WERI-Rb-1 (cell line): ENCODE measurements at regions not wholly inside any gene's neighbourhood (a gene's known extent, or its start where the extent isn't known, plus 50 kb on each side); places are given as distances from the start of the nearest gene placed in this dataset.

Source experiments
- DNase-seq: peaks from one replicate; pipeline ENCODE4 v3.0.0-alpha.2; 2020
- H3K27ac ChIP-seq: fragments of 250-450 bp; sonication (Bioruptor Pico); 2 replicates; pipeline ENCODE4 v1.5.1; 2020; ENCODE audit warnings: mild to moderate bottlenecking, moderate library complexity
- H3K27me3 ChIP-seq: fragments of 250-450 bp; sonication (Bioruptor Pico); 2 replicates; pipeline ENCODE4 v1.5.1; 2021; ENCODE audit warnings: mild to moderate bottlenecking, low read depth, moderate library complexity; ENCODE audit not compliant: insufficient read depth, severe bottlenecking
- H3K36me3 ChIP-seq: fragments of 250-450 bp; sonication (Bioruptor Pico); 2 replicates; pipeline ENCODE4 v1.5.1; 2020; ENCODE audit warnings: mild to moderate bottlenecking, moderate library complexity
- H3K4me3 ChIP-seq: 2 replicates; pipeline ENCODE4 v1.5.1; 2011; ENCODE audit warnings: low read depth, mild to moderate bottlenecking, control low read depth, low read length
- H3K9me3 ChIP-seq: fragments of 250-450 bp; sonication (Bioruptor Pico); 2 replicates; pipeline ENCODE4 v1.5.1; 2021; ENCODE audit warnings: mild to moderate bottlenecking, moderate library complexity; ENCODE audit not compliant: severe bottlenecking
- TF ChIP-seq, protein P1 (sequence below): IDR thresholded peaks from 2 replicates; pipeline ENCODE4 v1.5.1; 2011; ENCODE audit warnings: low read depth, mild to moderate bottlenecking, control low read depth, inconsistent platforms, low read length

DNA sequence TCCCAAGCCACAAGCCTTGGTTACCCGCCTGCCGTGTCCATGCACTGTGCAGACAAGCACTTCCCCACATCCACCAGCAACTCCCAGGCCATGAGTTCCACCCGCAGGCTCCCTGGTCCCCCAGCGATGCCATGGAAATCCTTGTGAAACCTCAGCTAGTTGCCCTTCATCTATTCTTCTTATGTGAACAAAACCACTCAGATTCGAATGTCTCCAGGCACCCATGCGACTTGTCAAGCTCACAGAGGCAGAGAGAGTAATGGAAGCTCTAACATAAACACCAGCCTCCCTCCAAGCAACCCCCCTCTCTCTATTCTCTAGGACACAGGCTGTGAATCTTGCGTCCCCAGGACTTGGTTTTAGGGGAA, 182.6 kb downstream of the C16orf95 start:
- no peak overlapping the region for H3K27ac ChIP-seq
- no peaks in the 10 kb centered on the region for H3K9me3 ChIP-seq
- DNase-seq = no peak
- TF ChIP-seq, protein P1, sequence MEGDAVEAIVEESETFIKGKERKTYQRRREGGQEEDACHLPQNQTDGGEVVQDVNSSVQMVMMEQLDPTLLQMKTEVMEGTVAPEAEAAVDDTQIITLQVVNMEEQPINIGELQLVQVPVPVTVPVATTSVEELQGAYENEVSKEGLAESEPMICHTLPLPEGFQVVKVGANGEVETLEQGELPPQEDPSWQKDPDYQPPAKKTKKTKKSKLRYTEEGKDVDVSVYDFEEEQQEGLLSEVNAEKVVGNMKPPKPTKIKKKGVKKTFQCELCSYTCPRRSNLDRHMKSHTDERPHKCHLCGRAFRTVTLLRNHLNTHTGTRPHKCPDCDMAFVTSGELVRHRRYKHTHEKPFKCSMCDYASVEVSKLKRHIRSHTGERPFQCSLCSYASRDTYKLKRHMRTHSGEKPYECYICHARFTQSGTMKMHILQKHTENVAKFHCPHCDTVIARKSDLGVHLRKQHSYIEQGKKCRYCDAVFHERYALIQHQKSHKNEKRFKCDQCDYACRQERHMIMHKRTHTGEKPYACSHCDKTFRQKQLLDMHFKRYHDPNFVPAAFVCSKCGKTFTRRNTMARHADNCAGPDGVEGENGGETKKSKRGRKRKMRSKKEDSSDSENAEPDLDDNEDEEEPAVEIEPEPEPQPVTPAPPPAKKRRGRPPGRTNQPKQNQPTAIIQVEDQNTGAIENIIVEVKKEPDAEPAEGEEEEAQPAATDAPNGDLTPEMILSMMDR = no peak
- H3K4me3 ChIP-seq = no peak overlapping the region
- H3K27me3 ChIP-seq = no peaks in the 10 kb centered on the region
- no peaks in the 10 kb centered on the region for H3K36me3 ChIP-seq

DNA sequence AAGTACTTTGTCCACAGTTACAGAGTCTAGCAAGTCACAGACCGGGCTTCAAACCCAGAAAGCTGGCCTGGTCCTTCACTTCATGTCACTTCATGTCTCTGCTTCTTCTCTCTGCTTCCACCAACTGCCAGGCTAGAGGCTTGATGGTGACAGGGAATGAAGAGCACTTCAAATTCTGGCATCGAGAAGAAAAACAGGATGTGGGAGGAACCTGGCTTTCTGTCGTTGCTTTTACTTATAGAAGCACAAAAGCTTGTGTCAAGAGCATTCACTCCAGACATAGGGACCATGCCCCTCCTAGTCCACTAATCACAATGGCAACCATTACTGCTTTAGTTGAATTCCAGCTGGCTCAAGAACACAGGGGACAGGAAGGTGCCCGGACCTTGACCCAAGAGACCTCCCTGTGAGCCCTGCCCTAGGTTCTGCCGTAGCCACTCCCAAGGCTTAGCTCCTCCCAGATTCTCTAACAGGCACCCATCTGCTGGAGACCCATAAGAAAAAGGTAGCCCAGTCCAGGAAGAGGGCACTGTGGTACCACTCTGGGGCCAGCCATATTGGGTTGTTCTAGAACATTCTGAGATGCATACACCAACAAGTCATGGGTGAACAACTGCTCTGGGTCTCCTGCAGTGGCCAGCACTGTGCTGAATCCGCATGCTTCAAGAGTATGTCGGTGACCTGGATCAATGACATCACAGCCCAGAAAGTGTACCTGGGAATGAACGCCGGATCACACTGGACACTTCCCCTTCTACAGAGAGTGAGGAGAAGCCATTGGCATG, 181.8 kb downstream of the C16orf95 start:
- TF ChIP-seq, protein P1 = no peak
- H3K27me3 ChIP-seq = no peaks in the 10 kb centered on the region
- no peak for DNase-seq
- H3K27ac ChIP-seq = no peak overlapping the region
- no peaks in the 10 kb centered on the region for H3K36me3 ChIP-seq
- no peaks in the 10 kb centered on the region for H3K9me3 ChIP-seq
- H3K4me3 ChIP-seq = no peak overlapping the region

DNA sequence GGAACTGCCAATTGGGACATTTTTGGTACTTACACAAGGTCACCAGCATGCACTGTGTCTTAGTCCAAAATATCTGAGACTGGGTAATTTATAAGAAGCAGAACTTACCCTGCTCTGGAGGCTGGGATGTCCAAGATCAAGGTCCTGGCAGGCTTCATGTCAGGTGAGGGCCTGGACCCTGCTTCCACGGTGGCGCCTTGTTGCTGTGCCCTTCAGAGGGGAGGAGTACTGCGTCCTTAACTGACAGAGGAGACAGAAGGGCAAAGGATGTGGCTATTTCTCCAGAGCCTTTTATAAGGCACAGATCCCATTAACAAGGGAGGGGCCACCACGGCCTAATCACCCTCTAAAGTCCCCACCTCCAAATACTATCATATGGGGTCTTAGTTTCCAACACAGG, 178.9 kb downstream of the C16orf95 start:
- no peak overlapping the region for H3K27ac ChIP-seq
- no peaks in the 10 kb centered on the region for H3K27me3 ChIP-seq
- no peak for DNase-seq
- TF ChIP-seq, protein P1 = no peak
- H3K36me3 ChIP-seq = no peaks in the 10 kb centered on the region
- no peak overlapping the region for H3K4me3 ChIP-seq
- no peaks in the 10 kb centered on the region for H3K9me3 ChIP-seq

DNA sequence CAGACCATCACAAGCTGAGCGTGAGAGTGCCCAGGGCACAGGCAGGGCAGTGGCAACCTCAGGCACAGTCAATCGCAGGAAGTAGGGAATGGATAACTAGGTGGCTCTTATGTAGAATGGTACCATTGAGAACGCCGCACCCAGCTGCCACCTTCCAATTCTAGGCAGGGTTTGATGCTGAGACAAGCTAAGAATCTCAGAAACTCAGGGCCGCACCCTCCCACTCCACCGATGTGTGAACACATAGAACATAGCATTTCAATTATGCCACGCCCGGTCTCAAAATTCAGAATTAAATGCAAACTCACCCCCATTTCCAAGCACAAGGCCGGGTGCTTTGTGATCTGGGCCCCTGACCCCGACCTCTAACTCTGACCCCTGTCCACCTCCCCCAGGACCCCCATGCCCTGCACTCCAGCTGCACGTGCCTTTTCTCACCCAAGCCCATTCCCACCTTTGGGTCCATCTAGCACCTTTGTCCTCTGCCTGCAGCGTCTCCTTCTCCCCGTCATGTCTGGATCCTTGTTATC, 178.4 kb downstream of the C16orf95 start:
- DNase-seq = no peak
- no peaks in the 10 kb centered on the region for H3K9me3 ChIP-seq
- no peaks in the 10 kb centered on the region for H3K27me3 ChIP-seq
- no peak overlapping the region for H3K4me3 ChIP-seq
- no peaks in the 10 kb centered on the region for H3K36me3 ChIP-seq
- TF ChIP-seq, protein P1 = no peak
- no peak overlapping the region for H3K27ac ChIP-seq

DNA sequence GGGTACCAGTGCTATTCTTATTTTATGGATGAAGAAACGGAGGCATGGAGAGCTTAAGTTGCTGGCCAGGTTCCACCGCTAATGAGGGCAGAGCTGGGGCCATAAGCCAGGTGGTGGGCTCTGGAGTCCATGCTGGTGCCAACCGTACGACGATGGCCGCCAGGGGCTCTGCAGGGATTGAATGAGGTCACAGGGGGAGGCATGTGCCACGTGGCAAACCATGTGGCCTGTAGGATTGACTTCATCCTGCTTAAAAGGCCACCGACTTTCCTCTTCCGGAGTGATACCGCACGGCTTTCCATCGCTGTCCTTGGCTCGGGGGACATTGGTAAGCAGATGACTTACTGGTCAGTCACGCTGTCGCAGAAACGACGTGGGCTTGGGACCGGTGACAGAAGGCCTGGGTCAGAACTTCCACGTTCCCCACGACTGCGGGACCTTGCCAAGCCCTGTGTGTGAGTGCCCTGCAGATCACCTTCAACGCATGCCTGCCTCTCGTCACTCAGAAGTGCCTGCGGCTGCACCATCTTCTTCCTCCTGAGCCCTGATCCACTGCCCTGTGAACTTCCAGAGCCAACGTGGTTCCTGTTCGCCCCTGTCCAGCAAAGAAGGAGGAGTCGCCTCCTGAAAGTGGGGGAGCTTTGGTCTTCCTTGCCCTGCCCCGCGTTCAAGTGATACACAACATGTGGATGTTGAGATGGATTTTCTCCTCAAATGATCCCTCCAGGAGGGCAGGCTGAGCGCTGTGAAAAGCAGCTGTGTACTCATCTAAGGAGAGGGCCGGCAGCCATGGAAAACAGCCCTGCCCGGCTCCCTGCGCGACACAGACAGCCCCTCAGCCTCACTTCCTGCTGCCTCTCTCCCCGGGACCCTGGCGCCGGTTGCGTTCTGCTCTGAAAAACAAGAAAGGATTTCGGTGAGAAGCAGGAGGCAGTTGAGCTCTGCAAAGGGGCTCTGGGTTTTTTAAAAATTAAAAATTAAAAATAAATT, 176.7 kb downstream of the C16orf95 start:
- TF ChIP-seq, protein P1 = no peak
- no peak overlapping the region for H3K4me3 ChIP-seq
- no peaks in the 10 kb centered on the region for H3K9me3 ChIP-seq
- no peaks in the 10 kb centered on the region for H3K36me3 ChIP-seq
- H3K27me3 ChIP-seq = no peaks in the 10 kb centered on the region
- DNase-seq = no peak
- H3K27ac ChIP-seq = no peak overlapping the region
